ENCODE measurements at regions not wholly inside any gene's neighbourhood (a gene's known extent, or its start where the extent isn't known, plus 50 kb on each side); places are given as distances from the start of the nearest gene placed in this dataset.

GRCh38 chr10:59962756-59963155, 56.4 kb upstream of the CCDC6 start:
- no peak for DNase-seq (ENCODE audit: low spot score)
- CTCF ChIA-PET = no interaction called here
- TF ChIP-seq CTCF (conservative IDR thresholded peaks at IDR 0.05; ENCODE audit: low read depth) = no peak
- H3K27ac ChIP-seq = no peak overlapping the region
- POLR2A ChIA-PET (ENCODE audit: low non-redundant PET) = no interaction called here

- DNase-seq (ENCODE audit: low spot score) = no peak
- CTCF ChIA-PET = no interaction called here
- no peak overlapping the region for H3K27ac ChIP-seq
- POLR2A ChIA-PET (ENCODE audit: low non-redundant PET) = no interaction called here
- TF ChIP-seq CTCF (conservative IDR thresholded peaks at IDR 0.05; ENCODE audit: low read depth) = no peak
Observed at GRCh38 chr10:59960751-59961150, 54.4 kb upstream of the CCDC6 start.

- DNase-seq (ENCODE audit: low spot score) = no peak
- no peak overlapping the region for H3K27ac ChIP-seq
- POLR2A ChIA-PET (ENCODE audit: low non-redundant PET) = no interaction called here
- CTCF ChIA-PET = no interaction called here
- no peak for TF ChIP-seq CTCF (conservative IDR thresholded peaks at IDR 0.05; ENCODE audit: low read depth)
Observed at GRCh38 chr10:59959504-59960018, 53.2 kb upstream of the CCDC6 start.

- CTCF ChIA-PET = no interaction called here
- TF ChIP-seq CTCF (conservative IDR thresholded peaks at IDR 0.05; ENCODE audit: low read depth) = no peak
- H3K27ac ChIP-seq = no peak overlapping the region
- DNase-seq (ENCODE audit: low spot score) = no peak
- POLR2A ChIA-PET (ENCODE audit: low non-redundant PET) = no interaction called here
Observed at GRCh38 chr10:59958882-59959281, 52.5 kb upstream of the CCDC6 start.

GRCh38 chr10:59957975-59958374, 51.6 kb upstream of the CCDC6 start:
- no peak for TF ChIP-seq CTCF (conservative IDR thresholded peaks at IDR 0.05; ENCODE audit: low read depth)
- POLR2A ChIA-PET (ENCODE audit: low non-redundant PET) = no interaction called here
- CTCF ChIA-PET = no interaction called here
- H3K27ac ChIP-seq = no peak overlapping the region
- no peak for DNase-seq (ENCODE audit: low spot score)

All from RWPE1 (cell line).